ENCODE measurements at regions not wholly inside any gene's neighbourhood (a gene's known extent, or its start where the extent isn't known, plus 50 kb on each side); places are given as distances from the start of the nearest gene placed in this dataset.
"Not testable (repeated sequence)": the region's sequence is repeated elsewhere in the genome, so short reads cannot be mapped to it uniquely, and the experiment has no call there.

GRCh38 chr13:24943136-24943535 is 152.8 kb upstream of the PABPC3 start:
- H3K4me3 ChIP-seq = no peak overlapping the region
- ATAC-seq (no peak), DNase-seq (no peak)
- no peaks in the 10 kb centered on the region for H3K9me3 ChIP-seq
- H3K27me3 ChIP-seq = no peaks in the 10 kb centered on the region
- WGBS, 4 donors = 76 to 82% (median 80%) methylated on average over 6 of the region's 6 CpGs
- H3K27ac ChIP-seq = no peak overlapping the region
- intact Hi-C loops (cut with DNase I) = no loop called here
- no peak for TF ChIP-seq POLR2A (IDR thresholded peaks at IDR 0.05)
- TF ChIP-seq, protein P1, sequence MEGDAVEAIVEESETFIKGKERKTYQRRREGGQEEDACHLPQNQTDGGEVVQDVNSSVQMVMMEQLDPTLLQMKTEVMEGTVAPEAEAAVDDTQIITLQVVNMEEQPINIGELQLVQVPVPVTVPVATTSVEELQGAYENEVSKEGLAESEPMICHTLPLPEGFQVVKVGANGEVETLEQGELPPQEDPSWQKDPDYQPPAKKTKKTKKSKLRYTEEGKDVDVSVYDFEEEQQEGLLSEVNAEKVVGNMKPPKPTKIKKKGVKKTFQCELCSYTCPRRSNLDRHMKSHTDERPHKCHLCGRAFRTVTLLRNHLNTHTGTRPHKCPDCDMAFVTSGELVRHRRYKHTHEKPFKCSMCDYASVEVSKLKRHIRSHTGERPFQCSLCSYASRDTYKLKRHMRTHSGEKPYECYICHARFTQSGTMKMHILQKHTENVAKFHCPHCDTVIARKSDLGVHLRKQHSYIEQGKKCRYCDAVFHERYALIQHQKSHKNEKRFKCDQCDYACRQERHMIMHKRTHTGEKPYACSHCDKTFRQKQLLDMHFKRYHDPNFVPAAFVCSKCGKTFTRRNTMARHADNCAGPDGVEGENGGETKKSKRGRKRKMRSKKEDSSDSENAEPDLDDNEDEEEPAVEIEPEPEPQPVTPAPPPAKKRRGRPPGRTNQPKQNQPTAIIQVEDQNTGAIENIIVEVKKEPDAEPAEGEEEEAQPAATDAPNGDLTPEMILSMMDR (IDR thresholded peaks at IDR 0.05) = no peak
- peaks cover 0 to 4% (median 0%) of the 10 kb centered on the region in 12 donors for H3K4me1 ChIP-seq
- H3K36me3 ChIP-seq = no peaks in the 10 kb centered on the region

- ATAC-seq; H3K27me3 ChIP-seq; H3K36me3 ChIP-seq; intact Hi-C loops (cut with DNase I); H3K4me1 ChIP-seq; DNase-seq; H3K4me3 ChIP-seq; H3K9me3 ChIP-seq; H3K27ac ChIP-seq: not testable (repeated sequence)
- WGBS, 4 donors = 49 to 75% (median 54%) methylated on average over 2 to 4 of the region's 4 CpGs
These were observed 151.9 kb upstream of the PABPC3 start for GRCh38 chr13:24944073-24944472.

- DNase-seq; H3K9me3 ChIP-seq; ATAC-seq; H3K27me3 ChIP-seq; H3K36me3 ChIP-seq; intact Hi-C loops (cut with DNase I); H3K4me1 ChIP-seq; H3K27ac ChIP-seq; H3K4me3 ChIP-seq: not testable (repeated sequence)
- WGBS, 4 donors = 90 to 97% (median 95%) methylated on average over 2 of the region's 2 CpGs
These were observed 147.0 kb upstream of the PABPC3 start for GRCh38 chr13:24948977-24949376.

- not testable (repeated sequence) for ATAC-seq, H3K9me3 ChIP-seq, H3K4me3 ChIP-seq, H3K27ac ChIP-seq, H3K36me3 ChIP-seq, H3K4me1 ChIP-seq, H3K27me3 ChIP-seq, DNase-seq
- intact Hi-C loops (cut with DNase I) = loop anchor here in 1 of 10 donors (10.0 kb wide), 1 partner anchor 356 kb away; no protein-coding TSS in a partner anchor
These were observed 145.3 kb upstream of the PABPC3 start for GRCh38 chr13:24950611-24951010.

DNA sequence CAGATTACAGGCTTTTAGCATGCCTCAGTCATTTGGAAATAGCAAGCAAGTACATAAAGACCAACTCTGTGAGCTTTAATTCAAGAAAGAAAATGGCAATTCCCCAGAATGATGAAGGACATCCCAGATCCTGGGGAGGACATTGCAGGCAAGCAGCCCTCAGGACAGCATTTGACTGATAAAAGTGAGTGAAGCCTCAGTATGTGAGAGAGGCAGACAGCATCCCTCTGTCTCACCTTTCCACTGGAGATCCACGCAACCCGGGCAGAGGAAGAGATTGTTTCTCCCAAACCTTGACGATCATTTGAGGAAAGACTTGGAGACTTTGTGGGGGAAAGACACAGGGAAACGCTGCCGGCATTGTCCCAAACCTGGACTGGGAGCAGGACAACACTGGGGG is 128.0 kb upstream of the PABPC3 start:
- H3K27me3 ChIP-seq, H3K36me3 ChIP-seq, H3K27ac ChIP-seq, H3K9me3 ChIP-seq, ATAC-seq, H3K4me1 ChIP-seq, DNase-seq: not testable (repeated sequence)
- WGBS, 4 donors = 0 to 7% (median 4%) methylated on average over 3 to 5 of the region's 5 CpGs
- peak overlapping the region in 11 of 12 donors; percentile 8 to 59 (median 41) for H3K4me3 ChIP-seq
- intact Hi-C loops (cut with DNase I) = loop anchor here in 3 of 10 donors (5.0 to 10.0 kb wide), 2 partner anchors 273 to 276 kb away; no protein-coding TSS in a partner anchor

- TF ChIP-seq, protein P1 (IDR thresholded peaks at IDR 0.05) = peak in 11 of 12 donors; percentile 11 to 60 (median 34)
- not testable (repeated sequence) for H3K27me3 ChIP-seq, H3K9me3 ChIP-seq, H3K27ac ChIP-seq, DNase-seq, ATAC-seq, H3K36me3 ChIP-seq, H3K4me1 ChIP-seq
- intact Hi-C loops (cut with DNase I) = loop anchor here in 3 of 10 donors (5.0 to 10.0 kb wide), 2 partner anchors 274 to 276 kb away; no protein-coding TSS in a partner anchor
- WGBS, 4 donors = 33 to 47% (median 40%) methylated on average over 2 of the region's 2 CpGs
- peak overlapping the region in 11 of 12 donors; percentile 8 to 59 (median 41) for H3K4me3 ChIP-seq
These were observed 127.5 kb upstream of the PABPC3 start for GRCh38 chr13:24968416-24968815.

DNA sequence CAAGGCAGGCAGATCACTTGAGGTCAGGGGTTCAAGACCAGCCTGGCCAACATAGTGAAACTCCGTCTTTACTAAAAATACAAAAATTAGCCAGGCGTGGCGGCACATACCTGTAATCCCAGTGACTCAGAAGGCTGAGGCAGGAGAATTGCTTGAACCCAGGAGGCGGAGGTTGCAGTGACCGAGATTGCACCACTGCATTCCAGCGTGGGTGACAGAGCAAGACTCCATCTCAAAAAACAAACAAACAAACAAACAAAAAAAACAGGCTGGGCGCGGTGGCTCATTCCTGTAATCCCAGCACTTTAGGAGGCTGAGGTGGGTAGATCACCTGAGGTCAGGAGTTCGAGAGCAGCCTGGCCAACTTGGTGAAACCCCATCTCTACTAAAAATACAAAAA is 122.8 kb upstream of the PABPC3 start:
- WGBS, 4 donors = 90 to 93% (median 92%) methylated on average over 9 of the region's 9 CpGs
- intact Hi-C loops (cut with DNase I) = loop anchor here in 1 of 10 donors (10.0 kb wide), 1 partner anchor 288 kb away; the partner anchor contains the start of gene ATP12A
- not testable (repeated sequence) for H3K9me3 ChIP-seq, DNase-seq, H3K4me1 ChIP-seq, H3K27me3 ChIP-seq, ATAC-seq, H3K36me3 ChIP-seq, H3K4me3 ChIP-seq, H3K27ac ChIP-seq

GRCh38 chr13:24981181-24981803 is 114.6 kb upstream of the PABPC3 start:
- not testable (repeated sequence) for H3K27ac ChIP-seq, DNase-seq, ATAC-seq, H3K27me3 ChIP-seq, H3K4me1 ChIP-seq, H3K9me3 ChIP-seq, H3K4me3 ChIP-seq, H3K36me3 ChIP-seq
- intact Hi-C loops (cut with DNase I) = loop anchor here in 1 of 10 donors (10.0 kb wide), 1 partner anchor 116 kb away; no protein-coding TSS in a partner anchor
- 40 to 46% (median 44%) methylated on average over 3 of the region's 3 CpGs for WGBS, 4 donors

All from heart left ventricle (tissue), 16 donors.